CD4-positive, alpha-beta T cell (primary cell): ENCODE measurements at regions not wholly inside any gene's neighbourhood (a gene's known extent, or its start where the extent isn't known, plus 50 kb on each side); places are given as distances from the start of the nearest gene placed in this dataset.

Experiments used
- ATAC-seq: fragments of 200-7000 bp; cut with Tn5 transposase; one replicate; pipeline ENCODE4 v1.10.0; 2022; ENCODE audit warnings: mild to moderate bottlenecking; ENCODE audit not compliant: poor library complexity
- CTCF ChIA-PET: fragments of 350-600 bp; sonication (Branson Sonifier 250); formaldehyde crosslinking; loops from one replicate; lab custom pipeline; 2021; ENCODE audit warnings: antibody characterized with exemption, inconsistent platforms; lab: Charles Lee
- POLR2A ChIA-PET: fragments of 350-600 bp; sonication (Branson Sonifier 250); formaldehyde crosslinking; loops from one replicate; lab custom pipeline; 2021; ENCODE audit warnings: antibody characterized with exemption, inconsistent platforms; lab: Charles Lee
- DNase-seq, 14 experiments: peaks; one replicate each; pipeline ENCODE4 v3.0.0-alpha.2; 2013 to 2020; ENCODE audit warnings: mixed read lengths in 2 of 14
- H3K27ac ChIP-seq, 2 donors: one replicate each; pipeline versions ENCODE4 v1.5.1 to v1.7.0; 2013; ENCODE audit warnings: low read length in 2 of 2, low read depth in 1 of 2, mild to moderate bottlenecking in 1 of 2
- H3K27me3 ChIP-seq, 2 experiments: 1 replicate in 1 of 2; 2 replicates in 1 of 2; pipeline versions ENCODE4 v1.6.1 to v1.7.0; 2013; ENCODE audit warnings: low read length in 2 of 2, control low read depth in 1 of 2, mild to moderate bottlenecking in 1 of 2, moderate library complexity in 1 of 2; ENCODE audit not compliant: insufficient read depth in 2 of 2, control insufficient read depth in 1 of 2
- H3K36me3 ChIP-seq: one replicate; pipeline ENCODE4 v1.6.1; 2013; ENCODE audit warnings: low read length, control low read depth; ENCODE audit not compliant: insufficient read depth
- H3K4me1 ChIP-seq: one replicate; pipeline ENCODE4 v1.6.1; 2013; ENCODE audit warnings: low read length, control low read depth; ENCODE audit not compliant: insufficient read depth
- H3K4me3 ChIP-seq: one replicate; pipeline ENCODE4 v1.5.1; 2013; ENCODE audit warnings: mild to moderate bottlenecking, low read length, moderate library complexity
- H3K9me3 ChIP-seq, 2 experiments: 1 replicate in 1 of 2; 2 replicates in 1 of 2; pipeline versions ENCODE4 v1.6.1 to v1.7.0; 2013; ENCODE audit warnings: low read length in 2 of 2, mild to moderate bottlenecking in 2 of 2, control low read depth in 1 of 2, moderate library complexity in 1 of 2; ENCODE audit not compliant: control insufficient read depth in 1 of 2, insufficient read depth in 1 of 2
- H3K27ac Mint-ChIP-seq: one replicate; pipeline ENCODE4 v1.8.0; 2020; ENCODE audit warnings: mixed read lengths
- H3K27me3 Mint-ChIP-seq: one replicate; pipeline ENCODE4 v1.8.0; 2021; ENCODE audit warnings: mixed read lengths
- H3K36me3 Mint-ChIP-seq: one replicate; pipeline ENCODE4 v1.8.0; 2021; ENCODE audit warnings: low read depth, mixed read lengths
- H3K4me1 Mint-ChIP-seq: one replicate; pipeline ENCODE4 v1.8.0; 2021; ENCODE audit warnings: low read depth, mixed read lengths
- H3K4me3 Mint-ChIP-seq: one replicate; pipeline ENCODE4 v1.8.0; 2020; ENCODE audit warnings: mild to moderate bottlenecking, mixed read lengths
- H3K9me3 Mint-ChIP-seq: one replicate; pipeline ENCODE4 v1.8.0; 2020; ENCODE audit warnings: mixed read lengths
- CTCF ChIP-seq: fragments of 200-600 bp; IDR thresholded peaks from one replicate; pipeline ENCODE4 v1.8.0; 2022; ENCODE audit warnings: antibody characterized with exemption, mild to moderate bottlenecking
- intact Hi-C, 2 experiments: fragments of 100-400 bp; cut with DNase I in 1 of 2; cut with micrococcal nuclease in 1 of 2; formaldehyde crosslinking; loops; one replicate each; pipeline versions ENCODE4 v1.15.1 to v1.9.0; 2023 to 2025; cut with DNase I, micrococcal nuclease

- Histone ChIP-seq H3K27me3 (no peaks in the 10 kb centered on the region), H3K4me1 (peaks cover under 1% of the 10 kb centered on the region), H3K36me3 (no peaks in the 10 kb centered on the region), H3K4me3 (no peak overlapping the region), H3K27ac (no peak overlapping the region), H3K9me3 (no peaks in the 10 kb centered on the region)
- no peaks in the 10 kb centered on the region for H3K36me3 Mint-ChIP-seq
- no peak overlapping the region for H3K27ac Mint-ChIP-seq
- H3K4me1 Mint-ChIP-seq: peaks cover 33% of the 10 kb centered on the region
- TF ChIP-seq CTCF: no peak
- peaks cover 2% of the 10 kb centered on the region for H3K9me3 Mint-ChIP-seq
- no peaks in the 10 kb centered on the region for H3K27me3 Mint-ChIP-seq
- DNase-seq: no peak
- intact Hi-C loops: loop anchor here in 1 of 2 experiments (10.0 kb wide), 1 partner anchor 92 kb away; no protein-coding TSS in a partner anchor
- POLR2A ChIA-PET: no interaction called here
- no peak overlapping the region for H3K4me3 Mint-ChIP-seq
- no peak for ATAC-seq
- CTCF ChIA-PET: no interaction called here
Measured at GRCh38 chr3:30342318-30343060, 263.9 kb upstream of the TGFBR2 start.

- Mint-ChIP-seq H3K36me3 (no peaks in the 10 kb centered on the region), H3K9me3 (no peaks in the 10 kb centered on the region), H3K4me1 (peaks cover 41% of the 10 kb centered on the region), H3K27ac (no peak overlapping the region), H3K4me3 (no peak overlapping the region), H3K27me3 (no peaks in the 10 kb centered on the region)
- Histone ChIP-seq H3K36me3 (no peaks in the 10 kb centered on the region), H3K27me3 (no peaks in the 10 kb centered on the region), H3K4me1 (peaks cover 4% of the 10 kb centered on the region), H3K9me3 (no peaks in the 10 kb centered on the region), H3K4me3 (no peak overlapping the region), H3K27ac (no peak overlapping the region)
- CTCF ChIA-PET: interaction anchor here (1.0 kb wide), 1 partner anchor 8 kb away, joined by 3 read pairs; no protein-coding TSS in a partner anchor
- intact Hi-C loops: loop anchor here in 1 of 2 experiments (10.0 kb wide), 1 partner anchor 92 kb away; no protein-coding TSS in a partner anchor
- no peak for TF ChIP-seq CTCF
- POLR2A ChIA-PET: no interaction called here
- no peak for DNase-seq
- no peak for ATAC-seq
Measured at GRCh38 chr3:30343067-30343831, 263.2 kb upstream of the TGFBR2 start.

- ChIA-PET CTCF (interaction anchor here (1.0 kb wide), 1 partner anchor 9 kb away, joined by 3 read pairs; no protein-coding TSS in a partner anchor), POLR2A (interaction anchor here (1.0 kb wide), 1 partner anchor 10 kb away, joined by 3 read pairs; no protein-coding TSS in a partner anchor)
- Mint-ChIP-seq H3K27ac (no peak overlapping the region), H3K36me3 (no peaks in the 10 kb centered on the region), H3K4me3 (no peak overlapping the region), H3K9me3 (no peaks in the 10 kb centered on the region), H3K27me3 (no peaks in the 10 kb centered on the region), H3K4me1 (peaks cover 47% of the 10 kb centered on the region)
- no peaks in the 10 kb centered on the region for H3K9me3 ChIP-seq
- no peak overlapping the region for H3K27ac ChIP-seq
- H3K36me3 ChIP-seq: no peaks in the 10 kb centered on the region
- no peak for TF ChIP-seq CTCF
- DNase-seq (no peak), ATAC-seq (no peak)
- peaks cover 4% of the 10 kb centered on the region for H3K4me1 ChIP-seq
- no peaks in the 10 kb centered on the region for H3K27me3 ChIP-seq
- no peak overlapping the region for H3K4me3 ChIP-seq
- intact Hi-C loops: loop anchor here in 1 of 2 experiments (10.0 kb wide), 1 partner anchor 91 kb away; no protein-coding TSS in a partner anchor
Measured at GRCh38 chr3:30343861-30344260, 262.5 kb upstream of the TGFBR2 start.
